ENCODE measurements at regions not wholly inside any gene's neighbourhood (a gene's known extent, or its start where the extent isn't known, plus 50 kb on each side); places are given as distances from the start of the nearest gene placed in this dataset.
"Not testable (repeated sequence)": the region's sequence is repeated elsewhere in the genome, so short reads cannot be mapped to it uniquely, and the experiment has no call there.

DNA sequence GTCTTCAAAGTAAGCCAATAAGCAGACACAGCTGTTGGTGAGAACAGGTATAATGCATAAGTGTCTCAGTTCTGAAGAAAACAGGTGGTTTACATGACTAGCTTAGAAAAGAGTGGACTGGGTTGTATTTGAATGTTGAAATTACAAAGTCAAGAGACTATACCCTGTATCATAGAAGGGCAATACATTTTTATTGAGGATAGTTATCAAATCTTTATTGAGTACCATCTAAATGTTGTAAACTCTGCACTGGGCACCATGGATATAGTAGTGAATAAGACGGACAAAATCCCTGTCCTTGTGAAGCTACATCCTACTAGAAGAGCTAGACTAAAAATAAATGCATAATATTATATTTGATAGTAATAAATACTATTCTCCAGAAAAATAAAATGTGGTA, 88.5 kb upstream of the CDC42EP3 start:
- DNase-seq = not testable (repeated sequence)

DNA sequence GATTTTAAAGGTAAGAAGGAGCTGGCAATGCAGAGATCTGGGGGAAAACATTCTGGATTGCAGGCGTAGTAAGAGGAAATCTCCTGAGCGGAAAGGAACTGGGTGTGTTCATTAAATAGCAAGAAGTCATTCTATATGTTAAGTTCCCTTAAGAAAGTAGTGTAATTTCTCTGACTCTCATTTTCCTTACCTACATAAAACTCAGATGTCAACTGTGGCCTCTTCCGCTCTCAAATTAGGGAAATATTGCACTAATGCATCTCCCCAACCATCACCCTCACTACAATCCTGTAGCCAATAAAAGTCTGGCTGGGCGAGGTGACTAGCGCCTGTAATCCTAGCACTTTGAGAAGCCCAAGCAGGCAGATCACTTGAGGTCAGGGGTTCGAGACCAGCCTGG, 89.0 kb upstream of the CDC42EP3 start:
- no peak for DNase-seq

DNA sequence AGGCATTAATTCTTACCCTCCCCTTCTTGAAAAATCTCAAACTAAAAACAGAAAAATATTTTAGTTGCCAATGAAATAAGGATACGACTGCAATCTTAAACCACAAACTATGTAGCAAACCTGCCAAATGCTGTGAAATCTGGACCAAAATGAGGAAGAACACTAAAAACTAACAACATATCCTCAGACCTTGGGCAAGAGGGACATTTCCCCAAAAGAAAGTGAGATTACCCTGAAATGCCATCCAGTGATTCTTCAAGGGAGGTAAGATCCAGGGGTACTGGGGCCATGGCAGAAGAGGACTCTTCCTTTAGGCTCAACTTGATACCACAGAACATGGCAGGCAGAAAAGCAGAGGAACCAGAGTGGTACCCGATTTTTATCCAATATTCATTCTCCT, 90.8 kb upstream of the CDC42EP3 start:
- not testable (repeated sequence) for DNase-seq

DNA sequence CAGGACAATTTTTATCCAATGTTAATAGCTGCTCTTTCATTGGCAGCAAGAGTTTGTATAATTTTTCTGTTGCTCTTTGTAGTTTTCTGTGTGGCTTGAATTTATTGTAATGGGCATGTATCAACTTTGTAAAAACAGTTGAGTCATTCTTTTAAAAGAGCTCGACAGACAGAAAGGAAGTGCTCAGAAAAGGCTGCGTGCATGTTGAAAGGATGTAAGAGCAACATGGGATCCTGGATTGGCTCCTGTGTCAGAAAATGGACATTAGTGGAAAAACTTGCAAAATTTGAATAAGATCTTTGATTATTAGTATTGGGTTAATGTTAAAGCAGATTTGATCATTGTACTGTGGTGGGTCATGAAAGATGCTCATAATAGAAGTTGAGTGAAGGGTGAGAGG, 93.3 kb upstream of the CDC42EP3 start:
- no peak for DNase-seq

DNA sequence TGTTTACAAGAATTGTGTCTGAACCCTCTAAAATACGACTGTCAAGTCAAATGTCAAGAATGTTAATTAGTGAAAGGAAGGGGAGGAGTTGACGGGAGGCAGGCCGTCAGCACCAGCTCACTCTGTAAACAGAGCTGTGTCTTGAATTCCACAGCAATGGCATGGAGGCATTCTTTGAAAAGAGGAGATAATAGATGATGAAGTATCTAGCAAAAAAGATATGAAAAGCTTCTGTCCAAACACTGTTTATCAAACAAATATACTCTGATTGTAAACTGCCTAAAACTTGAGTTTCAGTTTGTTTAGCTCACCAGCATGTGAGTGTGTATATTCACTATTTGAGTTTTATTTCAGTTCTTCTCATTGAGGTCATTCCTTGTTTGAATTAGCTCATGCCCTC, 94.7 kb upstream of the CDC42EP3 start:
- no peak for DNase-seq

DNA sequence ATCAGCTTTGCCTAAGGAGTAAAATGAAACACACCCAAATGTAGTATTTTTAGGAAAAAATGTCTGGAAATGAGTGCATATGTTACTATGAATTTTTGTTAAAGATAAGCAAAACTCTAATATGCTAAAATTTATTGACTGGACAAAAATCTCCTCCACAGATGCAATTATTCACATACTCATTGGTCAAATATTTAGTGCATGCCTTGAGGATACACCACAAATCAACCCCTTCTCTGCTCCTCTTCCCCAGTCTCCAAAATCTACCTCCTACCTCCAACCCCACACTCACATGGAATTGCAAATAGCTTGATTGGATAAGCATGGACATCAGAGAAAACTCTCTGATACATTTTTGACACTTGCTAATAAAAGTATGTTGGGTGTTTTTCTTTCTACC, 95.6 kb upstream of the CDC42EP3 start:
- no peak for DNase-seq

DNA sequence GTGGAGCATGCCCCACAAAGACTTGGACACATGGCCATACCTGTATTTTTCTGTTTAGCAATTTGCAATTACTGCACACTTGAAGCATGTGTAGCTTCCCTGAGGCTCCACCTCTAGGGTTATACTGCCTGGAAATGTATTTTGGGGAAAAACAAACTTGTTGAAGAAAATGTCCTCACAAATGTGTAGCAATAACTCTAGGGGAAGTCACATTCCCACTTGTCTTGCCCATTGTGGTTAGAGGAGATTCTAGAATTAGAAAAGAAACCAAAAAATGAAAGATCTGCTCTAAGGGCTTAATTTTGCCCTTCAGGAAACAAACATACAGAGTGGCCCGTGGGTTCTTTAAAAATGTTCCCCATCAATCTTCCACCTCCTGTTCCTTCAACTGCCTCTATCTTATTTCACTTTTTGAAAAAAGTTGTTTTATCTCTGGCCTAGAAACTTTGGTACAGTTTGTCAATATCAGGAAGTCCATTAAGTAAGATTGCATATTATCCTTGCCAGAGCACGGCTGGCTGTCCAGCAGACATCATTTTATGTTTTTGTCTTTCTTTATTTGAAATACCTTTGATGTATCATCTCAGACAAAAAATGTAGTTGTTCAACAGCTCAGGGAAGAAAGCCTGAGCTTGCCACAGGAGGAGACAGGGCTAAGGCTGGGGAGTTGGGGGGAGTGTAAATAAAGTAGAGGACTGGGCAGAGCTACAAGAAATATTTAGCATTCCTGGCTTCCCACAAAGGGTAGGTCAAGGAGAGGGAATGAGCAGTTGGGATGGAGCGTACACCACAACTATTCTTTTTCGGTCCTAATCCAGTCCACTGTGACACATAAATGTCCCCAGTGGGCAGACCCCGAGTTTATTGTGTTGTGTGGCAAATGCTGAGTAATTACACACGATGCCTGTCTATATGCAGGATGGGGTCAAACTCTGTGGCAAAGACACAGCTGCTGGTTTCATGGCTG, 96.8 kb upstream of the CDC42EP3 start:
- DNase-seq = no peak

DNA sequence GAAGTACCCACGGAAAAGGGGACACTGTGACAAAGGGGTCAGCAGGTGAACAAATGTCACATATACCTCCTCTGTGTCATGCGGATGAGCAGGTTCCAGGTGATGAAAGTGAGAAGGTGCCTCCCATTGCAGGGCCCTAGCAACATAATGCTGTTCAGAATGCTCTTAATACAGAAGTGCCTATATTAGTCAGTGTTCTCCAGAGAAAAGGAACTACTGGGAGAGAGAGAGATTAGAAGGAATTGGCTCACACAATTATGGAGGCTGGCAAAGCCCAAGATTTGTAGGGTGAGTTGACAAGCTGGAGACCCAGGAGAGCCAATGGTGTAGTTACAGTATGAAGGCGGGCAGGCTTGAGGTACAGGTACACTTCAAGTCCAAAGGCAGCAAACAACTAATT, 98.1 kb upstream of the CDC42EP3 start:
- no peak for DNase-seq

DNA sequence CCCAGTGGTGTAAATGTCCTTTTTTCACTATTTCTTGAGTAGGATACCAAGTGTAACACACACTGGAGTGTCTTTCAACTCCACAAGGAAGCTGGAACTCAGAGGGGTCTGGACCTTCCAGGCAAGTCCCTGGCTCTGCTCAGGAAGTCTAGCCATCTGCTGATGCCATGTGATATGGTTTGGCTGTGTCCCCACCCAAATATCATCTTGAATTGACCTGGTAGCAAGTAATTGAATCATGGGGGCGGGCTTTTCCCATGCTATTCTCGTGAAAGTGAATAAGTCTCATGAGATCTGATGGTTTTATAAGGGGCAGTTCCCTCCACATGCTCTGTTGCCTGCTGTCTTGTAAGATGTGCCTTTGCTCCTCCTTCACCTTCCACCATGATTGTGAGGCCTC, 99.4 kb upstream of the CDC42EP3 start:
- DNase-seq = no peak

DNA sequence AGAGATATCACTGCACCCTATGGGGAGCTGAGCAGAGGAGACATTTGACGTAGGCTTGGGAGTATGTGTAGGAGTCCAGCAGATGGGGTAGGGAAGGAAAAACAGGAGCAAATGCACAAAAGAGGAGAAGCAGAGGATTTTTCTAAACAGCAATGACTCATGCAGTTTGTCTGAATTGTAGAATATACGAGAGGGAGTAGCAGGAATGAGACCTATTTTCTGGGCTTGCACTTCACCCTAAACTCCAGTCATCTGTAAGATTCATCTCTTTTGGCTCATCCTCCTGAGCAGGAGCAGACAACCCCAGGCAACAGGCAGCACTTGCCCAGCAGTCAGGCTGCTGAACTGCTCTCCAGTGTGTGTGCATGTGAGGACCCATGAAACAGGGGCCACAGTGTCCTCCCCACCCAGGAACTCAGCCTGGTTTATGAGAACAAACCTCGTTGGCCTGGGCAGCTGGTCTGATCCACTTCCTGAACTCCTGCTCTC, 100.2 kb upstream of the CDC42EP3 start:
- no peak for DNase-seq

DNA sequence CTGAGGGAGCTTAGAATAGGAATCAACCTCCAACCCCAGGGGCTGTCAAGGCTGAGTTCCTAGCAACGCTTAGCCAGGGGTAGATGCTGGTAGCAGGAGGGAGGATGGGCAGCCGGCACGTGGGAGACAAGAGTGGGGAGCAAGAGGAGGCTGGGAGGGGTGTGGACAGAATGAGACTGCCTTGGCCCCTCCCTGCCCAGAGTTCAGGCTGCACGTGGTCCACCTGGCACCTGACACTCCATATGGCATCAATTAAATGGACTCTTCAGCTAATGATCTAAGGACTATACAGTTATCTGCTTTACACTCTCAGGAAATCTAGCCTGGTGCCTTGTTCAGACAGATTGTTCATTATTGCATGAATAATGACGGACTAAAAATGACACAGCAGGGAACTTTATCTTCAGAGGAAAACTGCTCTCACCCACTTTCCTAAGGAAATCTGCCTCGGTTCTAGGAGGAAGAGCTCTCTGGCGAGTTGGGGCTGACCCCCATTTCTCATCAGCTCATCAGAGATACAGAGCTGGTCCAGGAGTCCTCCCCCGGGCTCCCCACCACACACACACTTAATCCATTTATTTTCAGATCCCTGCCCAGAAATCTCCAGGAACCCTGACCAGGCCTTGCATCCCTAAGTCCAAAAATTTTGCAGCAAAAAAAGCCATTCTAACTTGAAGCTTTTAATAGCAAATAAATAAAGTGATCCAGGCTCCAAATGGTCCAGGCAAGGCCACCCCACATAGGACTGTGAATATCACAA, 102.1 kb upstream of the CDC42EP3 start:
- DNase-seq = no peak

DNA sequence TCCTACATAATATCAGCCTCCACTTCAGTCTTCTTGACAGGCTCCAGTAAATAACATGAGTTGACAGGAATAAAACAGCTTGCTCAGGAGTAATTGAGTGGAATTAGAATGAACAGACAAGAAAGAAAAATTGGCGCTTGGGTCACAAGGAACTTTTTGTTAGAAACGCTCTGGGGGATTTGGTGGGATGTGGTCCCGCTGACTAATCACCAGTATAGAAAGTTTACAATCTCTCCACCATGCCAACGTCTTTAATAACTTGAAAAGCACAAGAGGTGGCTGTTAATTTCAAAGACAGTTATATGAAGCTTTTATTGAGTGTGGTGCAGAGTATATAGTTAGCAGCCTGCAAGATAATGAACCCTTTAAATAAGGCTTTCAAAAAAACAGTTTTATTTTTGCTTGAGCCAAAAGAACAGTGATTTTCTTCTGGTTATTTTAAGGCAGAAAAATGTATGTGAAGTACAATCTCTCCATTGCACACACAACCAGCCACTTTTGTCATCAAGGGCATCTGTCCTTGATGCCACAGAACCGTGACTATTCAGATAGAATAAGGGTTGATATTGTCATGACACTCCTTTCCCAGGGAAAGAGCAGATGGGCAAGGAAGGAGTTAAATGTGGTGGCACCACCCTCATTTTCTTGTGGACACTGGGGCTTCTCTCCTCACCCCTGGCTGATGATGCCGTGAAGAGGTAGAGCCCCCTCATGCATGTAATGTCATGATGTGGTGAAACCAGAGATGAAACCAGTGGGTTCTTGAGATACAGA, 102.9 kb upstream of the CDC42EP3 start:
- DNase-seq = not testable (repeated sequence)

DNA sequence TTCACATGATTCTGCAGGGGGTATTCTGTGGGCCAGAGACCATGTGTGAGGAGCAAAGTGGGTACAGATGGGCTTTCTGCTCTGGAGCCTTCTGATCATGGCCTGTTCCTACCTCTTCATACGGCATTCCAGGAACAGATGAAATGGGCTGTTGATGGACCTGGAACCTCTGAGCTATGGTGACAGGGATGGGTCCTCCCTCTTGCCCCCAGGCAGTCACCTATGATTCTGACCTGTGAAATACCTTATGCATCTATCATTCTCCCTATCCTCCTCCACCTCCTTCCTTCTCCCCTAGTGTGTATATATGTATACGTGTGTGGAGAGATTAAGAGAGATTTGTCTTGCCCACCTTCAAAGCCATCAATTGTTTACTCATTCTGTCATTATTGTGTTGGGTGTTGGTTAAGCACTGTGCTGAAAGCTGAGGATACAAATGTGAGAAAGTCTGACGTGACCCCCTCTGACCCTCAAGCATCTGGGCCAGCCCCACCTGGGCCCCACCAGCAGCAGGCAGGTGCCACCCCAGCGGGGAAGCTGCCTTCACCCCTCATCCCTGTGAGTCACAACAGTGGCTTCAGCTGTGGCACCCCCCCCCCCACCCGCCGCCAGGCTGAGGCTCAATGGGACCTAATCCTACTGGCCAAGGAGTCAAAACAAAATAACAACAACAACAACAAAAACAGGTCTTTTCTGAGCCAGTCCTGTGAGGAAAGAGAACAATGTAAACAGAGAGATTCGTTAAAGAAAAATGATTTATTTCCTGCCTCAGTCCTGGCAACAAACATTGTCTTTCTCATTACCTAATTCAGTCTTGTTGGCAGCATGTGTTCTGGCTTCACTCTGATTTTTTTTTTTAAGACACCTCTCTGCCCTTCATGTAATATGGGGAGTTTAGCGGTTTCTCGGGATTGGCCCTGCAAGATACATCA, 103.8 kb upstream of the CDC42EP3 start:
- DNase-seq = no peak

DNA sequence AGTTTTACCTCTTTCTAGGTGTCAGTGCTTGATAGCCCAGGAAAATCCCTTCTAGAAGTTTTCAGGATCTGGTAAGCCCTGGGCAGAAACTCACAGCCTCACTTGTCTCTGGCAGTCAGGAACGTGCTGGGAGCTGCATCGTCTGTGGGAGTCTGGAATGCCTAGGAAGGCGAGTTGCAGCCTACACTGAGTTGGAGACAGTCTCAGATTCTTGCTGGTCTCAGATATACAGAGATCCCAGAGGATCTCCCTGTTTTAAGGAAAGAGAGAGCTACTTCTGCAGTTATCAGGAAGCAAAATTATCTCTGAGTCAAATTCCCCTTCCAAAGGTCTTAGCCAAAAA, 104.4 kb upstream of the CDC42EP3 start:
- DNase-seq = no peak

DNA sequence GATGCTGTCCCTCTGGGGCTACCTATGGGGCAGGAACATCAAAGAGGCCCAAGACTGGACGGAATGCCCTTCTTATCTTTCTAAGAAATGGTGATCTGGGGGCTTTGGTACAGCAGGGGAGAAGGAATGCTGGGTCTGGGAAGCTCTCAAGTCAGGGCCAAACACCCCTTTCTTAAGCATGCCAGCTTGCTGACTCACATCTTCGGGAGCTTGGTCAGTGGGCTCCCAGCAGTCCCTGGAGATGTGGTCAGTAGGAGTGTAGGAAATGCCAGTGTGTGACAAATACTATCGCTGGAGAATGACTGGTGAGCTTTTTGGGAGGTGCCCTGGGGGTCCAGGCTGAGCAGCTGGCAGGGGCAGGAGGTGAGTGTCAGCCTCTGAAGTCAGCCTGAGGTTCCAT, 105.0 kb upstream of the CDC42EP3 start:
- DNase-seq = no peak

DNA sequence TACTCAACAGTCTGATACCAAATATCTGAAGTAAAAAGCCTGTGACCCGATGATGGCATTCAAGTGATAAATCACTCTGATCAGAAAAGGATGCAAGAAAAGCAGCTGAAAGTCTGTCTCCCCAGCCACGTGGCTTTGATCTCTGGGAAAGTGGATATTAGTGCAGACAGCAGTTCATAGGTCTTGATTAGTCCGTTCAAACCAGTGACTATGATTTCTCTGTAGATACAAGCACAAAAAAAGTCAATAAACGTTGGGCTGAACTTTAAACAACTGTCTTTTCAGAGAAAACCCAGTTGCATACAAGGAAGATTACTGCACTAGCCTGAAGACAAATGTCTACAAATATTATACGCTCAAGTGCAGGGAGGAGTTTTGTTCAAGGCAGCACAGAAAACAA, 107.7 kb upstream of the CDC42EP3 start:
- DNase-seq = no peak

DNA sequence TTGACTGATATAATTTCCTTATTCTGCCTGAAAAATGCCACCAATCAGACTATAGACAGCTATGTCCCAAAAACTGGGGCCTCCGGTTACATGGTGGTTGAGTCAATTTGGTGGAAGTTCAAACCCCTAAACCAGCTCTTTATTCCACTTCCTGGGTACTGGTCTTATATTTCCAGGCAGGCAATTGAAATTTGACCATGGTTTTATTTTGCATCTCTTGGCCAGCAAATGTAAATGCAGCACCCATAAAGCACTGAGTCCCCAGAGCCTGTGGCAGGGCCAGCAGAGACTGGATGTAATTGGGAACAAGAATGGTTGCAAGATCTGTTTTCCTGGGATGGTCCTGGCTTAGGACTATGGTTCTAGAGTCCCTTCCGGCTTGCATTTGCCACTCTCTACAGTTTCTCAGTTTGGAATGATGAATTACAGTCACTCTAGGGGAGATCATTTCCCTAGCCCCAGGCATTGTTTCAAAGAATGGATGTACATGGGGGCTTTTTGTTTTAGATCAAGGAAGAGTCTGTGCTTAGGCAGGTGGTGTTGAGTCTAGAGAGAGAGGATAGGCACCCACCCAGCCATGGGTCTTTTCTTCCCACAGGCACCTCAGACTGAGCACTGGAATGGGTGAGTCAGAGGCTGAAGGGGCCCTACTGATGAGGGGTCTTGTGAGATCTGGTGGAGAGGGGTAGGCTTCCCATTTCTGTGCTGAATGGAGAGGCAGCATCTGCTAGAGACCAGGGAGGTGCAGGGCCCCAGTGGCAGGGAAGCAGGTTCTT, 108.4 kb upstream of the CDC42EP3 start:
- no peak for DNase-seq

DNA sequence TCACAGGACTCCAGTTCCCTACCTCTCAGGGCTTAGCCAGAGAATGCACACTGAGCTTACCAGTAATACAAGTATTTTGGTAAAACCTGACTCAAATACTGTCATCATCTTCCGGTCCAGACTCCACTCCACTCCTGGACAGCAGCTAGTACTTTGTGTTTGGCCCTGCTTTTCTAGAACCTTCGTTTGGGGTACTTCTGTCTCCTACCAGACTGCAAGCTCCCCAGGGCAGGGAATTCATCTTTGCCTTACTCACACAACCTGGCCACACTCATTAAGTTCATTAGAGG, 108.9 kb upstream of the CDC42EP3 start:
- DNase-seq = no peak

DNA sequence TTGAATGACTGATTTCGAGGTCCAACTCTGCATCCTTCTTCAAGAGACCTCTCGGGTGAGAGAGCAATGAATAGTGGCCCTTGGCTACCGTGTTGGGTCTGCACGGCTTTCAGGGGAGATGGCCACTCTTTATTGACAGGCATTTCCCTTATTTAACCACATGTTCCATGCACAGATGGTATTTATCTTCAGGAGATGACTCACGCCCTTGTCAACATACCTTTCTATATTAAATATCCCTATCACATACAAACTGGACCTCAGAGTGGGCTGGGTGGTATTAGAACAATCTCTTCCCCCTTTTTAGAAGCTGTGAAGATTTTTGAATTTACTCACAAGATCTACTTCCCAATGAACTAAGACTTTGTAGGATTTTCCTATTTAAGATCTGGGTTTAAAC, 109.6 kb upstream of the CDC42EP3 start:
- no peak for DNase-seq

DNA sequence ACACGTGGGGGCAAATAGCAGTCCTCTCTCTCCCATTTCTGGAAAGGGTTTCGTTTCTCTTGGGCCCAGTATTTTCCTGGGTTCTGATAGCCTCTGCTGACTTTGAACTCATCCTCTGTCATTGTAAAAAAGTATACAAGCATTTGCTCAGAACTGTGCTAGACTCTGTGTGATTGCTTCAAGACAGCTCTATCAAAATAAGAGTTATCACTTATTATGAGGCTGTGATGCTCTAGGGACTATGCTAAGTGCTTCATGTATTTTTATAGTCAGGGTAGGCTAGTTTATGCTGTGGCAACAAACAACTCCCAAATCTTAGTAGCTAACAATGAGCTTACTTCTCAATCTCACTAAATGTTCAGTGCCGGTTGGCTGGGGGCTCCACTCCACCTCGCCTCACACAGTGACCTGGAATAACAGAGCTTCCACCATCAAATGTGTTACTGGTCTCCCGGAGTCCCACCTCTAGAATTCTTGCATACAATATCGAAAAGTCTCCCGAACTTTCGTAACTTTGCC, 110.8 kb upstream of the CDC42EP3 start:
- no peak for DNase-seq

DNA sequence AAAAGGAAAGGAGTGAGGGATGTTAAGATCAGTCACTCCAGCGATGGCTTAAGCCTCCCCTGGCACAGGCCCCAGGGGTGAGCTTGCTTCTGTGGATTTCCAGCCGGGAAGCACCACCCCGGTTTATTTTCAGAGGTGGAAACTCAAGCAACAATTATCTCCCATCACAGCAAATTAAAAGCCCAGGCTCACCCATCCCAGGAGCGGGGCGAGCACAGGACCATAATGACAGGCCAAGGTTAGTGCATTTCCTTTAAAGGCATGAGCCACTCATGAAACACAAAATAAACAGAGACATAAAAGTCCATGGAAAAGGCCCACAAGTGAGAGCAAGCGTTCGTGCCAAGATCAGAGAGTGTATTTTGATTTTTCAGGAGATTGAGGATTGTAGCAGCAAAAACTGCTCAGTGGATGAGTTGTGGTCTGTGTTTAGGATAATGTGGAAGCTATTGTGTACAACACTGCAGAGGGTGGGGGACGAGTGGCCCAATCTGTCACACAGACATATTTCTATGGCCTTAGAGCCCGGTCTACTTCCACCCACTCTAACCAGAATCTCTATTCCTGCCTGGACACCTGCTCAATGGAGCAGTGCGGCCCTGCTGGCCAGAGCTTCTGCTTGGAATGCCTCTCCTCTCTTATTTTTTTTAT, 111.4 kb upstream of the CDC42EP3 start:
- DNase-seq = no peak
